Endothelial cell of umbilical vein (primary cell): ENCODE measurements at regions not wholly inside any gene's neighbourhood (a gene's known extent, or its start where the extent isn't known, plus 50 kb on each side); places are given as distances from the start of the nearest gene placed in this dataset.

ENCODE experiments used
- BruUV-seq: library from RNA; stranded (reverse); fragments of 400-500 nt; replicated peaks from 2 replicates; lab custom pipeline; 2021; lab: Mats Ljungman, UMichigan
- CTCF ChIA-PET: fragments of 300-600, 350-600 bp; sonication (Branson Sonifier 250); formaldehyde crosslinking; loops from one replicate; lab custom pipeline; 2021; ENCODE audit warnings: antibody characterized with exemption, inconsistent platforms; lab: Charles Lee
- POLR2A ChIA-PET: fragments of 300-600, 350-600 bp; sonication (Branson Sonifier 250); formaldehyde crosslinking; loops from one replicate; lab custom pipeline; 2021; ENCODE audit warnings: antibody characterized with exemption, inconsistent platforms; lab: Charles Lee
- DNase-seq: peaks from one replicate; pipeline ENCODE4 v3.0.0-alpha.2; 2011; ENCODE audit warnings: low read depth, low spot score
- FAIRE-seq: peaks from 2 replicates; lab custom pipeline; 2011; peaks lifted over from hg19 to GRCh38; lab: Jason Lieb, UNC
- H2AFZ ChIP-seq: 2 replicates; pipeline ENCODE4 v1.6.0; 2012; ENCODE audit warnings: low read depth, low read length, control low read depth, inconsistent platforms
- H3K27ac ChIP-seq: 2 replicates; pipeline ENCODE4 v1.5.1; 2011; ENCODE audit warnings: low read depth, mild to moderate bottlenecking, control low read depth, low read length, moderate library complexity; ENCODE audit not compliant: insufficient read depth
- H3K27me3 ChIP-seq, 2 experiments: 2 replicates each; pipeline versions ENCODE4 v1.6.0 to v1.6.1; 2011; ENCODE audit warnings: low read length in 2 of 2, mixed read lengths in 1 of 2; ENCODE audit not compliant: control insufficient read depth in 2 of 2, insufficient read depth in 2 of 2
- H3K36me3 ChIP-seq, 2 experiments: 2 replicates in 1 of 2; 3 replicates in 1 of 2; pipeline ENCODE4 v1.5.1; 2011; ENCODE audit warnings: low read length in 2 of 2, mild to moderate bottlenecking in 1 of 2, moderate library complexity in 1 of 2; ENCODE audit not compliant: control insufficient read depth in 2 of 2, insufficient read depth in 2 of 2; ENCODE audit errors: extremely low read depth in 1 of 2
- H3K4me1 ChIP-seq: 3 replicates; pipeline ENCODE4 v1.5.1; 2011; ENCODE audit warnings: mild to moderate bottlenecking, low read length; ENCODE audit not compliant: control insufficient read depth, insufficient read depth; ENCODE audit errors: extremely low read depth
- H3K4me2 ChIP-seq: 2 replicates; pipeline ENCODE4 v1.6.1; 2011; ENCODE audit warnings: low read length, control low read depth, mixed read lengths; ENCODE audit not compliant: insufficient read depth
- H3K4me3 ChIP-seq, 3 experiments: fragments of 200-600 bp in 1 of 3; sonication (generic), shearing (Covaris generic) in 1 of 3; replicated peaks in 1 of 3; 2 replicates each; pipeline ENCODE4 v1.5.1; 2011 to 2016; ENCODE audit warnings: control low read depth in 3 of 3, low read length in 3 of 3, mild to moderate bottlenecking in 2 of 3, inconsistent platforms in 1 of 3, low read depth in 1 of 3, moderate library complexity in 1 of 3; ENCODE audit not compliant: insufficient read depth in 1 of 3
- H3K79me2 ChIP-seq: 2 replicates; pipeline ENCODE4 v1.6.0; 2012; ENCODE audit warnings: low read length, inconsistent platforms; ENCODE audit not compliant: control insufficient read depth, insufficient read depth
- H3K9ac ChIP-seq: replicated peaks from 2 replicates; pipeline ENCODE3; 2011; ENCODE audit warnings: low read length, control low read depth; ENCODE audit not compliant: insufficient read depth; ENCODE audit errors: extremely low read depth
- H3K9me1 ChIP-seq: replicated peaks from 3 replicates; pipeline ENCODE4 v1.6.0; 2011; ENCODE audit warnings: mild to moderate bottlenecking, low read length; ENCODE audit not compliant: control insufficient read depth, insufficient read depth; ENCODE audit errors: extremely low read depth
- H3K9me3 ChIP-seq: replicated peaks from 2 replicates; pipeline ENCODE4 v1.5.1; 2012; ENCODE audit warnings: low read length, inconsistent platforms; ENCODE audit not compliant: control insufficient read depth, insufficient read depth
- H4K20me1 ChIP-seq: replicated peaks from 2 replicates; pipeline ENCODE3; 2011; ENCODE audit warnings: mild to moderate bottlenecking, low read length; ENCODE audit not compliant: control insufficient read depth, insufficient read depth; ENCODE audit errors: extremely low read depth
- EZH2 ChIP-seq: IDR thresholded peaks from 2 replicates; pipeline ENCODE4 v1.6.1; 2012; ENCODE audit warnings: borderline replicate concordance, low read depth, mild to moderate bottlenecking, moderate library complexity, low read length, inconsistent platforms; ENCODE audit not compliant: severe bottlenecking
- FOS ChIP-seq: IDR thresholded peaks from 2 replicates; pipeline ENCODE4 v1.6.1; 2011; ENCODE audit warnings: mild to moderate bottlenecking, low read length, moderate library complexity, borderline replicate concordance; ENCODE audit not compliant: insufficient read depth
- GATA2 ChIP-seq: IDR thresholded peaks from 2 replicates; pipeline ENCODE4 v1.7.0; 2011; ENCODE audit warnings: low read depth, mild to moderate bottlenecking, moderate library complexity, mixed read lengths, low read length; ENCODE audit not compliant: insufficient read length, insufficient read depth
- JUN ChIP-seq: IDR thresholded peaks from 2 replicates; pipeline ENCODE4 v1.6.1; 2011; ENCODE audit warnings: borderline replicate concordance, low read depth; ENCODE audit not compliant: insufficient read length, insufficient read depth
- MYC ChIP-seq: IDR thresholded peaks from one replicate; pipeline ENCODE4 v1.6.1; 2011; ENCODE audit warnings: mild to moderate bottlenecking, low read depth, low read length
- POLR2A ChIP-seq: IDR thresholded peaks from 2 replicates; pipeline ENCODE4 v1.6.1; 2012; ENCODE audit warnings: low read depth, mild to moderate bottlenecking, control low read depth, low read length
- POLR2AphosphoS5 ChIP-seq: IDR thresholded peaks from 2 replicates; pipeline ENCODE4 v1.6.1; 2012; ENCODE audit warnings: low read depth, mild to moderate bottlenecking, control low read depth, low read length, moderate library complexity; ENCODE audit not compliant: insufficient read depth
- dilution Hi-C: fragments of 300-500 bp; cut with MboI; formaldehyde crosslinking; loops from one replicate; pipeline ENCODE4 v1.15.0; 2019; ENCODE audit warnings: low sequenced_read_pairs; ENCODE audit not compliant: extremely low pct_ligation_motif_present
- intact Hi-C: fragments of 100-400 bp; cut with micrococcal nuclease; formaldehyde crosslinking; loops from one replicate; pipeline ENCODE4 v1.10.0; 2022
- TF ChIP-seq, protein P1 (sequence below): IDR thresholded peaks from 2 replicates; pipeline ENCODE4 v1.6.1; 2011; ENCODE audit not compliant: insufficient read depth, insufficient read length
- TF ChIP-seq, protein P2 (sequence below), 2 donors: IDR thresholded peaks; 1 replicate in 1 of 2; 2 replicates in 1 of 2; pipeline ENCODE4 v1.5.1; 2011; ENCODE audit warnings: low read length in 2 of 2, mild to moderate bottlenecking in 2 of 2, moderate library complexity in 2 of 2, control low read depth in 1 of 2, inconsistent platforms in 1 of 2, low read depth in 1 of 2; ENCODE audit not compliant: insufficient read depth in 1 of 2; ENCODE audit errors: extremely low read depth in 1 of 2

DNA sequence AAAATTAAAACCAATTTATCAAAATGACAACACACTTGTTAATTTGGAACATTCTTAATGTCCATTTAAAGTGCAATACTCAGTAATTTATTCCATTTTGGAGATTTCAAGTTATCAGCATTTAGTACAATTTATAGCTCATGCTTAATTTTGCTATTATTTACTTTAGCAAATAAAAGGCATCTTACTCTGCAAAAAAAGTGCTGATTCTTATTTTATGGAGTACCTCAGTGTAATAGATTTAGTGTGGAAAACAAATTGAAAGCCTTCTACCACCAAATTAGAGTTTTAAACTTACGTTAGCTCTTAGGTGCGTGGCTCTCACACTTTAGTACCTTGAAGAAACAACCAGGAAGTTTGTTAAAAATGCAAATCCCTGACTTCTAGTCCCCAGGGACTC lies 208.4 kb upstream of the NRIP1 start:
- no peak for DNase-seq
- Histone ChIP-seq H3K4me3 (no peak overlapping the region), H3K27me3 (no peaks in the 10 kb centered on the region), H2AFZ (no peak overlapping the region), H3K27ac (no peak overlapping the region), H3K4me1 (no peaks in the 10 kb centered on the region), H3K9me3 (no peaks in the 10 kb centered on the region), H4K20me1 (no peaks in the 10 kb centered on the region), H3K4me2 (no peak overlapping the region), H3K79me2 (no peaks in the 10 kb centered on the region), H3K36me3 (no peaks in the 10 kb centered on the region), H3K9ac (no peak overlapping the region), H3K9me1 (no peaks in the 10 kb centered on the region)
- no peak for FAIRE-seq
- intact Hi-C loops = no loop called here
- ChIA-PET CTCF (no interaction called here), POLR2A (no interaction called here)
- TF ChIP-seq EZH2 = no peak
- TF ChIP-seq JUN = no peak
- TF ChIP-seq, protein P1, sequence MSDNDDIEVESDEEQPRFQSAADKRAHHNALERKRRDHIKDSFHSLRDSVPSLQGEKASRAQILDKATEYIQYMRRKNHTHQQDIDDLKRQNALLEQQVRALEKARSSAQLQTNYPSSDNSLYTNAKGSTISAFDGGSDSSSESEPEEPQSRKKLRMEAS = no peak
- no peak for TF ChIP-seq MYC
- TF ChIP-seq FOS = no peak
- no peak for TF ChIP-seq POLR2AphosphoS5
- TF ChIP-seq, protein P2, sequence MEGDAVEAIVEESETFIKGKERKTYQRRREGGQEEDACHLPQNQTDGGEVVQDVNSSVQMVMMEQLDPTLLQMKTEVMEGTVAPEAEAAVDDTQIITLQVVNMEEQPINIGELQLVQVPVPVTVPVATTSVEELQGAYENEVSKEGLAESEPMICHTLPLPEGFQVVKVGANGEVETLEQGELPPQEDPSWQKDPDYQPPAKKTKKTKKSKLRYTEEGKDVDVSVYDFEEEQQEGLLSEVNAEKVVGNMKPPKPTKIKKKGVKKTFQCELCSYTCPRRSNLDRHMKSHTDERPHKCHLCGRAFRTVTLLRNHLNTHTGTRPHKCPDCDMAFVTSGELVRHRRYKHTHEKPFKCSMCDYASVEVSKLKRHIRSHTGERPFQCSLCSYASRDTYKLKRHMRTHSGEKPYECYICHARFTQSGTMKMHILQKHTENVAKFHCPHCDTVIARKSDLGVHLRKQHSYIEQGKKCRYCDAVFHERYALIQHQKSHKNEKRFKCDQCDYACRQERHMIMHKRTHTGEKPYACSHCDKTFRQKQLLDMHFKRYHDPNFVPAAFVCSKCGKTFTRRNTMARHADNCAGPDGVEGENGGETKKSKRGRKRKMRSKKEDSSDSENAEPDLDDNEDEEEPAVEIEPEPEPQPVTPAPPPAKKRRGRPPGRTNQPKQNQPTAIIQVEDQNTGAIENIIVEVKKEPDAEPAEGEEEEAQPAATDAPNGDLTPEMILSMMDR (IDR thresholded peaks at IDR 0.05; ENCODE audit: extremely low read depth in 1 of 2, insufficient read depth in 1 of 2, low read depth in 1 of 2, low read length in 2 of 2) = no peak
- TF ChIP-seq GATA2 = no peak
- TF ChIP-seq POLR2A = no peak
- dilution Hi-C loops = no loop called here
- no TSS peak for BruUV-seq
